Stimulated activated CD8-positive, alpha-beta memory T cell treated with anti-CD3 and anti-CD28 coated beads, Interleukin-12 subunit alpha, Interleukin-12 subunit beta, amount 100 ng/mL, for 24 hours (primary cell): ENCODE measurements at regions not wholly inside any gene's neighbourhood (a gene's known extent, or its start where the extent isn't known, plus 50 kb on each side); places are given as distances from the start of the nearest gene placed in this dataset.
"Not testable (repeated sequence)": the region's sequence is repeated elsewhere in the genome, so short reads cannot be mapped to it uniquely, and the experiment has no call there.

Source experiments
- DNase-seq: peaks from one replicate; pipeline ENCODE4 v3.0.0-alpha.2; 2020; ENCODE audit errors: extremely low read depth

GRCh38 chr2:8597094-8597493, 84.8 kb upstream of the ID2 start:
- DNase-seq, result no peak

- DNase-seq, result no peak
Measured at GRCh38 chr2:8597559-8598225, 84.2 kb upstream of the ID2 start.

- no peak for DNase-seq
Measured at GRCh38 chr2:8598295-8599165, 83.3 kb upstream of the ID2 start.

- no peak for DNase-seq
Measured at GRCh38 chr2:8599421-8600242, 82.2 kb upstream of the ID2 start.

GRCh38 chr2:8600456-8600855, 81.4 kb upstream of the ID2 start:
- no peak for DNase-seq

- DNase-seq, result no peak
Measured at GRCh38 chr2:8602809-8603208, 79.0 kb upstream of the ID2 start.

GRCh38 chr2:8603356-8603755, 78.5 kb upstream of the ID2 start:
- not testable (repeated sequence) for DNase-seq

GRCh38 chr2:8604262-8604661, 77.6 kb upstream of the ID2 start:
- no peak for DNase-seq

- no peak for DNase-seq
Measured at GRCh38 chr2:8605351-8606065, 76.3 kb upstream of the ID2 start.

- no peak for DNase-seq
Measured at GRCh38 chr2:8606226-8606625, 75.6 kb upstream of the ID2 start.

GRCh38 chr2:8606649-8607550, 75.0 kb upstream of the ID2 start:
- no peak for DNase-seq

GRCh38 chr2:8607606-8608005, 74.2 kb upstream of the ID2 start:
- no peak for DNase-seq

GRCh38 chr2:8608411-8608954, 73.4 kb upstream of the ID2 start:
- DNase-seq, result no peak

- no peak for DNase-seq
Measured at GRCh38 chr2:8609357-8609811, 72.5 kb upstream of the ID2 start.

GRCh38 chr2:8610775-8611174, 71.1 kb upstream of the ID2 start:
- not testable (repeated sequence) for DNase-seq

GRCh38 chr2:8611246-8611645, 70.6 kb upstream of the ID2 start:
- no peak for DNase-seq

GRCh38 chr2:8611700-8612099, 70.2 kb upstream of the ID2 start:
- DNase-seq, result no peak

- no peak for DNase-seq
Measured at GRCh38 chr2:8612734-8613179, 69.1 kb upstream of the ID2 start.

GRCh38 chr2:8613207-8613999, 68.5 kb upstream of the ID2 start:
- not testable (repeated sequence) for DNase-seq
